H9 (cell line): ENCODE measurements at regions not wholly inside any gene's neighbourhood (a gene's known extent, or its start where the extent isn't known, plus 50 kb on each side); places are given as distances from the start of the nearest gene placed in this dataset.

Experiments
- DNase-seq: peaks from one replicate; pipeline ENCODE4 v3.0.0-alpha.2; 2017
- H2AFZ ChIP-seq: one replicate; pipeline ENCODE4 v1.6.1; 2013; ENCODE audit warnings: mild to moderate bottlenecking, low read length, control low read depth, moderate library complexity
- H2AK5ac ChIP-seq: 2 replicates; pipeline ENCODE4 v1.6.1; 2013; ENCODE audit warnings: low read length, control low read depth, mixed read lengths; ENCODE audit not compliant: insufficient read length
- H2BK120ac ChIP-seq: one replicate; pipeline ENCODE4 v1.6.1; 2013; ENCODE audit warnings: low read depth, mild to moderate bottlenecking, low read length, control low read depth, inconsistent platforms; ENCODE audit not compliant: poor library complexity, severe bottlenecking
- H2BK12ac ChIP-seq: 2 replicates; pipeline ENCODE4 v1.6.1; 2013; ENCODE audit warnings: low read length, control low read depth, mixed read lengths, low read depth; ENCODE audit not compliant: insufficient read length
- H2BK15ac ChIP-seq: 2 replicates; pipeline ENCODE4 v1.6.1; 2013; ENCODE audit warnings: low read depth, low read length, control low read depth
- H2BK20ac ChIP-seq: one replicate; pipeline ENCODE4 v1.6.1; 2013; ENCODE audit warnings: low read depth, mild to moderate bottlenecking, low read length, control low read depth, inconsistent platforms; ENCODE audit not compliant: poor library complexity, severe bottlenecking
- H2BK5ac ChIP-seq: 2 replicates; pipeline ENCODE4 v1.6.1; 2013; ENCODE audit warnings: low read length, control low read depth, mixed read lengths; ENCODE audit not compliant: insufficient read length
- H3K14ac ChIP-seq: 2 replicates; pipeline ENCODE4 v1.6.1; 2013; ENCODE audit warnings: low read length, control low read depth; ENCODE audit not compliant: insufficient read depth
- H3K18ac ChIP-seq: 2 replicates; pipeline ENCODE4 v1.6.1; 2013; ENCODE audit warnings: low read depth, mild to moderate bottlenecking, mixed read lengths, low read length, control low read depth; ENCODE audit not compliant: insufficient read length
- H3K23ac ChIP-seq: 2 replicates; pipeline ENCODE4 v1.6.1; 2013; ENCODE audit warnings: low read length, control low read depth, mixed read lengths, low read depth; ENCODE audit not compliant: insufficient read length
- H3K23me2 ChIP-seq: 2 replicates; pipeline ENCODE4 v1.6.1; 2013; ENCODE audit warnings: low read depth, mild to moderate bottlenecking, mixed read lengths, low read length, control low read depth; ENCODE audit not compliant: insufficient read length, poor library complexity, severe bottlenecking
- H3K27ac ChIP-seq: 2 replicates; pipeline ENCODE4 v1.5.1; 2013; ENCODE audit warnings: low read length, control low read depth, mixed read lengths, low read depth; ENCODE audit not compliant: insufficient read length
- H3K27me3 ChIP-seq: 2 replicates; pipeline ENCODE4 v1.6.1; 2013; ENCODE audit warnings: low read length, control low read depth, inconsistent platforms; ENCODE audit not compliant: insufficient read depth
- H3K4ac ChIP-seq: 2 replicates; pipeline ENCODE4 v1.6.1; 2013; ENCODE audit warnings: low read depth, mild to moderate bottlenecking, control low read depth, inconsistent platforms, low read length, moderate library complexity
- H3K4me1 ChIP-seq: 2 replicates; pipeline ENCODE4 v1.6.1; 2013; ENCODE audit warnings: low read length, control low read depth, inconsistent platforms; ENCODE audit not compliant: insufficient read depth
- H3K4me2 ChIP-seq: 2 replicates; pipeline ENCODE4 v1.6.1; 2013; ENCODE audit warnings: low read length, control low read depth, mixed read lengths; ENCODE audit not compliant: insufficient read length, insufficient read depth
- H3K56ac ChIP-seq: 2 replicates; pipeline ENCODE4 v1.6.1; 2013; ENCODE audit warnings: low read depth, mild to moderate bottlenecking, mixed read lengths, low read length, control low read depth; ENCODE audit not compliant: insufficient read length
- H3K79me1 ChIP-seq: 2 replicates; pipeline ENCODE4 v1.6.1; 2013; ENCODE audit warnings: low read depth, mild to moderate bottlenecking, moderate library complexity, low read length, control low read depth, inconsistent platforms; ENCODE audit not compliant: insufficient read depth, poor library complexity, severe bottlenecking
- H3K79me2 ChIP-seq: 2 replicates; pipeline ENCODE4 v1.6.1; 2013; ENCODE audit warnings: low read length, control low read depth, inconsistent platforms; ENCODE audit not compliant: insufficient read depth
- H3K9ac ChIP-seq: 2 replicates; pipeline ENCODE4 v1.6.1; 2013; ENCODE audit warnings: low read length, control low read depth, mixed read lengths; ENCODE audit not compliant: insufficient read length; ENCODE audit errors: extremely low read depth
- H3K9me3 ChIP-seq: one replicate; pipeline ENCODE4 v1.6.1; 2013; ENCODE audit warnings: low read depth, low read length, inconsistent platforms; ENCODE audit not compliant: control insufficient read depth
- H3T11ph ChIP-seq: one replicate; pipeline ENCODE4 v1.6.1; 2013; ENCODE audit warnings: mild to moderate bottlenecking, low read length, control low read depth, inconsistent platforms
- H4K20me1 ChIP-seq: one replicate; pipeline ENCODE4 v1.6.1; 2013; ENCODE audit not compliant: control insufficient read depth, insufficient read length, insufficient read depth
- H4K5ac ChIP-seq: 2 replicates; pipeline ENCODE4 v1.6.1; 2013; ENCODE audit warnings: low read depth, mild to moderate bottlenecking, mixed read lengths, low read length, control low read depth; ENCODE audit not compliant: insufficient read length
- H4K8ac ChIP-seq: replicated peaks from 2 replicates; pipeline ENCODE4 v1.6.1; 2013; ENCODE audit warnings: low read length, control low read depth, mixed read lengths, low read depth; ENCODE audit not compliant: insufficient read length
- H4K91ac ChIP-seq: 2 replicates; pipeline ENCODE4 v1.6.1; 2013; ENCODE audit warnings: low read depth, mild to moderate bottlenecking, moderate library complexity, mixed read lengths, low read length, control low read depth; ENCODE audit not compliant: insufficient read length
- H3K27ac Mint-ChIP-seq, 3 experiments: 2 replicates in 2 of 3; 3 replicates in 1 of 3; pipeline ENCODE4 v1.8.0; 2020 to 2021; ENCODE audit warnings: mixed read lengths in 3 of 3, mild to moderate bottlenecking in 1 of 3, moderate library complexity in 1 of 3
- H3K27me3 Mint-ChIP-seq: 2 replicates; pipeline ENCODE4 v1.8.0; 2021; ENCODE audit warnings: low read depth, mild to moderate bottlenecking, moderate library complexity, mixed read lengths
- H3K36me3 Mint-ChIP-seq, 3 experiments: 2 replicates in 2 of 3; 3 replicates in 1 of 3; pipeline ENCODE4 v1.8.0; 2020 to 2021; ENCODE audit warnings: low read depth in 3 of 3, mixed read lengths in 3 of 3; ENCODE audit not compliant: insufficient read depth in 1 of 3
- H3K4me1 Mint-ChIP-seq, 2 experiments: 2 replicates each; pipeline ENCODE4 v1.8.0; 2020; ENCODE audit warnings: mixed read lengths in 2 of 2
- H3K4me3 Mint-ChIP-seq, 2 experiments: 2 replicates in 1 of 2; 3 replicates in 1 of 2; pipeline ENCODE4 v1.8.0; 2020 to 2021; ENCODE audit warnings: mild to moderate bottlenecking in 2 of 2, mixed read lengths in 2 of 2, moderate library complexity in 1 of 2
- H3K9me3 Mint-ChIP-seq, 2 experiments: 2 replicates in 1 of 2; 3 replicates in 1 of 2; pipeline ENCODE4 v1.8.0; 2020; ENCODE audit warnings: mild to moderate bottlenecking in 2 of 2, mixed read lengths in 2 of 2, moderate library complexity in 1 of 2
- WGBS: extraction: QIAGEN DNeasy Blood & Tissue Kit; methylation state at CpG from one replicate; pipeline ENCODE4 v1.1.7; 2013; ENCODE audit warnings: missing lambda C conversion rate, low lambda C conversion rate, mixed read lengths; ENCODE audit not compliant: insufficient read length; ENCODE audit errors: extremely low coverage; 5-methylcytosine and 5-hydroxymethylcytosine counted together
- TF ChIP-seq, protein P1 (sequence below): fragments of 200-600 bp; sonication (generic); conservative IDR thresholded peaks from 3 replicates; pipeline ENCODE4 v1.8.0; 2021; ENCODE audit warnings: antibody characterized with exemption, mild to moderate bottlenecking

DNA sequence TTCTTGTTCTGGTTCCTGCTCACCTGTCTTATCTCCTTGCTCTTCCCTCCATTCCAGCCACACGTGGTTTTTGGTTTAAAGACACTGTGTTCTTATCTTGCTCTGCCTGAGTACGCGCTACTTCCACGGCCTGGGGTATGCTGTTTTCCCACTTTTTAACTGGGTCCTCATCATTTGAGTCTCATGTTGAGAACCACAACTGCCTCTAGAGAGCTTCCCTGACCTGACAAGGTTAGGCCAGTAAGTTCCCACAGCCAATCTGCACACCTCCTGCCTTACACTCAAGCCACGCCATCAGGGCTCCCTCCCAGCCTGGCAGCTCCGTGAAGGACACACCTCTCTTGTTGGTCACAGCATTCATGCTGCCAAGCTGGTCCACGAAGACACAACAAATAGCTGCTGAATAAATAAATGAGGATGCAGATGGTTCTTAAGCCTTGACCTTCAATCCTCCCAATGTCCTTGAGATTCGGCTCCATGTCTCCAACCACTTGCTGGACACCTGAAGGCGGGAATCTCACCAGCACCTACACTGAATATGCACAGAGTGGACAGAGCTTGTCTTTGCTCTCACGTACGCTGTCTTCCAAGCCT is 201.7 kb upstream of the KLF14 start:
- Histone ChIP-seq H3K14ac (no peak overlapping the region), H3K4me2 (no peak overlapping the region), H3K23me2 (no peaks in the 10 kb centered on the region), H3K9me3 (no peaks in the 10 kb centered on the region), H2AK5ac (no peak overlapping the region), H2AFZ (no peak overlapping the region), H3K79me1 (no peaks in the 10 kb centered on the region), H3K9ac (no peak overlapping the region), H3K79me2 (no peaks in the 10 kb centered on the region), H3K4ac (no peak overlapping the region), H4K8ac (no peak overlapping the region), H3K18ac (no peak overlapping the region), H4K91ac (no peak overlapping the region), H4K20me1 (no peaks in the 10 kb centered on the region), H2BK20ac (no peak overlapping the region), H3K27ac (no peak overlapping the region), H2BK5ac (no peak overlapping the region), H3K4me1 (no peaks in the 10 kb centered on the region; the same call in 1 of the 2 replicates), H4K5ac (no peak overlapping the region), H2BK15ac (no peak overlapping the region), H2BK12ac (no peak overlapping the region), H2BK120ac (no peak overlapping the region), H3T11ph (no peak overlapping the region), H3K27me3 (no peaks in the 10 kb centered on the region), H3K23ac (no peak overlapping the region), H3K56ac (no peak overlapping the region)
- no CpG with 5 or more reads among the region's 11 CpGs for WGBS
- H3K27ac Mint-ChIP-seq = no peak overlapping the region; a peak in 1 of 7 replicates
- DNase-seq = no peak
- no peaks in the 10 kb centered on the region for H3K27me3 Mint-ChIP-seq
- no peaks in the 10 kb centered on the region; a peak in 1 of 7 replicates for H3K36me3 Mint-ChIP-seq
- H3K4me1 Mint-ChIP-seq = peaks cover 13 to 14% of the 10 kb centered on the region in 2 experiments
- H3K9me3 Mint-ChIP-seq = no peaks in the 10 kb centered on the region
- TF ChIP-seq, protein P1, sequence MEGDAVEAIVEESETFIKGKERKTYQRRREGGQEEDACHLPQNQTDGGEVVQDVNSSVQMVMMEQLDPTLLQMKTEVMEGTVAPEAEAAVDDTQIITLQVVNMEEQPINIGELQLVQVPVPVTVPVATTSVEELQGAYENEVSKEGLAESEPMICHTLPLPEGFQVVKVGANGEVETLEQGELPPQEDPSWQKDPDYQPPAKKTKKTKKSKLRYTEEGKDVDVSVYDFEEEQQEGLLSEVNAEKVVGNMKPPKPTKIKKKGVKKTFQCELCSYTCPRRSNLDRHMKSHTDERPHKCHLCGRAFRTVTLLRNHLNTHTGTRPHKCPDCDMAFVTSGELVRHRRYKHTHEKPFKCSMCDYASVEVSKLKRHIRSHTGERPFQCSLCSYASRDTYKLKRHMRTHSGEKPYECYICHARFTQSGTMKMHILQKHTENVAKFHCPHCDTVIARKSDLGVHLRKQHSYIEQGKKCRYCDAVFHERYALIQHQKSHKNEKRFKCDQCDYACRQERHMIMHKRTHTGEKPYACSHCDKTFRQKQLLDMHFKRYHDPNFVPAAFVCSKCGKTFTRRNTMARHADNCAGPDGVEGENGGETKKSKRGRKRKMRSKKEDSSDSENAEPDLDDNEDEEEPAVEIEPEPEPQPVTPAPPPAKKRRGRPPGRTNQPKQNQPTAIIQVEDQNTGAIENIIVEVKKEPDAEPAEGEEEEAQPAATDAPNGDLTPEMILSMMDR = no peak
- no peak overlapping the region for H3K4me3 Mint-ChIP-seq
